ENCODE measurements at regions not wholly inside any gene's neighbourhood (a gene's known extent, or its start where the extent isn't known, plus 50 kb on each side); places are given as distances from the start of the nearest gene placed in this dataset.

- Mint-ChIP-seq H3K36me3 (no peaks in the 10 kb centered on the region), H3K27me3 (ENCODE audit: low read depth in 2 of 2) (no peaks in the 10 kb centered on the region), H3K27ac (no peak overlapping the region), H3K4me3 (no peak overlapping the region), H3K4me1 (no peaks in the 10 kb centered on the region), H3K9me3 (no peaks in the 10 kb centered on the region)
- Histone ChIP-seq H3K27me3 (ENCODE audit: control insufficient read depth, insufficient read depth, low read length) (no peaks in the 10 kb centered on the region), H3K9me3 (ENCODE audit: control insufficient read depth, insufficient read depth, low read length) (no peaks in the 10 kb centered on the region), H3K27ac (ENCODE audit: low read length) (no peak overlapping the region), H3K4me3 (ENCODE audit: low read length) (no peak overlapping the region), H3K36me3 (ENCODE audit: control insufficient read depth, insufficient read depth, low read length) (peaks cover 35% of the 10 kb centered on the region), H3K4me1 (ENCODE audit: control insufficient read depth, insufficient read depth, low read length) (no peaks in the 10 kb centered on the region)
- DNase-seq (peak in 1 of 2 donors; percentile 11), ATAC-seq (peak in 1 of 3 donors; percentile 39)
- TF ChIP-seq CTCF (IDR thresholded peaks at IDR 0.05) = peak; percentile 14
- intact Hi-C loops (cut with micrococcal nuclease) = no loop called here
- 93% methylated on average over 8 of the region's 9 CpGs for WGBS (ENCODE audit: insufficient coverage)
Observed at GRCh38 chr14:71720978-71721624, 211.1 kb upstream of the RGS6 start.

DNA sequence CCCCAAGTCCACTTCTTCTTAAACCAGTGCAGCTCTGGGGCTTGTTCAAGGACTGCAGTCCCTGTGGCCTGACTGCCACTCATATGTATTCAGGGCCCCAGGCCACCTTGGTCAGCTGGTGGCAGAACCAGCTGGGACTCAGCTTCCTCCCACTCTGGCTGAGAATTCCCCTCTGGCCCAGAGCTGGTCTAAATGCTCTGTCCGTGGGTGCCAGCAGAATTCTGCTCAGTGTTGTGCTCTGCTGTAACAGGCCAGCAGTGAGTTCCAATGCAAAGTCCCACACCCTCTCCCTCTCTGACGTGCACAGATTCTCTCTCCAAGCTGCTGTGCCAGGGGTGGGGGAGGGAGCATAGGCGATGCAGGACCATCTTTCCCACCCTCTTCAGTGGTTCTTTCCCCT lies 210.4 kb upstream of the RGS6 start:
- no peaks in the 10 kb centered on the region for H3K27me3 Mint-ChIP-seq (ENCODE audit: low read depth in 2 of 2)
- no peaks in the 10 kb centered on the region for H3K4me1 ChIP-seq (ENCODE audit: control insufficient read depth, insufficient read depth, low read length)
- no peak for TF ChIP-seq CTCF (IDR thresholded peaks at IDR 0.05)
- H3K4me1 Mint-ChIP-seq = no peaks in the 10 kb centered on the region
- no peak overlapping the region for H3K4me3 Mint-ChIP-seq
- no peak overlapping the region for H3K27ac ChIP-seq (ENCODE audit: low read length)
- no peaks in the 10 kb centered on the region for H3K27me3 ChIP-seq (ENCODE audit: control insufficient read depth, insufficient read depth, low read length)
- no peaks in the 10 kb centered on the region for H3K36me3 Mint-ChIP-seq
- no peaks in the 10 kb centered on the region for H3K9me3 Mint-ChIP-seq
- WGBS (ENCODE audit: insufficient coverage) = 96% methylated on average over 3 of the region's 3 CpGs
- H3K27ac Mint-ChIP-seq = no peak overlapping the region
- intact Hi-C loops (cut with micrococcal nuclease) = no loop called here
- no peaks in the 10 kb centered on the region for H3K9me3 ChIP-seq (ENCODE audit: control insufficient read depth, insufficient read depth, low read length)
- no peak for DNase-seq
- H3K36me3 ChIP-seq (ENCODE audit: control insufficient read depth, insufficient read depth, low read length) = peaks cover 35% of the 10 kb centered on the region
- H3K4me3 ChIP-seq (ENCODE audit: low read length) = no peak overlapping the region
- ATAC-seq = no peak

- no peak for TF ChIP-seq CTCF (IDR thresholded peaks at IDR 0.05)
- intact Hi-C loops (cut with micrococcal nuclease) = no loop called here
- Histone ChIP-seq H3K4me1 (ENCODE audit: control insufficient read depth, insufficient read depth, low read length) (no peaks in the 10 kb centered on the region), H3K4me3 (ENCODE audit: low read length) (no peak overlapping the region), H3K36me3 (ENCODE audit: control insufficient read depth, insufficient read depth, low read length) (peaks cover 35% of the 10 kb centered on the region), H3K27ac (ENCODE audit: low read length) (no peak overlapping the region), H3K27me3 (ENCODE audit: control insufficient read depth, insufficient read depth, low read length) (no peaks in the 10 kb centered on the region), H3K9me3 (ENCODE audit: control insufficient read depth, insufficient read depth, low read length) (no peaks in the 10 kb centered on the region)
- WGBS (ENCODE audit: insufficient coverage) = 97% methylated on average over 6 of the region's 6 CpGs
- no peaks in the 10 kb centered on the region for H3K4me1 Mint-ChIP-seq
- no peaks in the 10 kb centered on the region for H3K36me3 Mint-ChIP-seq
- no peak overlapping the region for H3K4me3 Mint-ChIP-seq
- no peak overlapping the region for H3K27ac Mint-ChIP-seq
- no peak for DNase-seq
- no peak for ATAC-seq
- no peaks in the 10 kb centered on the region for H3K9me3 Mint-ChIP-seq
- H3K27me3 Mint-ChIP-seq (ENCODE audit: low read depth in 2 of 2) = no peaks in the 10 kb centered on the region
Observed at GRCh38 chr14:71722885-71723284, 209.3 kb upstream of the RGS6 start.

DNA sequence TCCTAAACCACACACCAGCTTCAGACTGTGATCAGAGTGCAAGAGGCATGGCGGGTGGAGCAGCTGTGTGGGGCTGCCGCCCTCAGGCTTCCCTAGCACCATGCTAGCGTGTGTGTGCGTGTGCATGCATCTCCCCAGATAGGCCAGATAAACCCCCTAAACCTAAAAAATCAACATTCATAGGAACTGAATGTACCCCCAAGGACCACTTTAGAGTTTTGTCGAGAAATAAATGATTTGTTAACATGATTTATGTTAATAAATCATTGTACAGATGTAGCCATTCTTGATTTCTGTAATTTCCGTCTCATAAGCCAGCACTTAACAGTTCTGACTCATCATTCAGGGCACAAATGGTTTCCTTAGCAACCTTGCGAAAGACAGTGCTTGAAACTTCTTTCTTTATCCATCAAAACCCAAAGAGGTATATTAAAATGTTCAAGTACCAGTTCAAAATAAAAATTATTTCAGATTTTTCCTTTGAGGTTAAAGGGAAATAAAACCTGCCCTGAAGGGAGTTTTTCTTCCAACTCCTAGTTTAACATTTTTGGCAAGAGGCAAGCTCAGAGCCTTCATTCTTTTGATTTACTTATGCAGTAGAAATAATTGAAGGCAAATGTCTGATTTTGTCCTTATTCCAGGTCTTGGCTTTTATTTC lies 206.2 kb upstream of the RGS6 start:
- DNase-seq (no peak), ATAC-seq (no peak)
- Histone ChIP-seq H3K4me3 (ENCODE audit: low read length) (no peak overlapping the region), H3K27me3 (ENCODE audit: control insufficient read depth, insufficient read depth, low read length) (no peaks in the 10 kb centered on the region), H3K4me1 (ENCODE audit: control insufficient read depth, insufficient read depth, low read length) (no peaks in the 10 kb centered on the region), H3K9me3 (ENCODE audit: control insufficient read depth, insufficient read depth, low read length) (no peaks in the 10 kb centered on the region), H3K36me3 (ENCODE audit: control insufficient read depth, insufficient read depth, low read length) (peaks cover 45% of the 10 kb centered on the region), H3K27ac (ENCODE audit: low read length) (no peak overlapping the region)
- 89% methylated on average over 6 of the region's 7 CpGs for WGBS (ENCODE audit: insufficient coverage)
- no peak for TF ChIP-seq CTCF (IDR thresholded peaks at IDR 0.05)
- Mint-ChIP-seq H3K4me1 (no peaks in the 10 kb centered on the region), H3K27me3 (ENCODE audit: low read depth in 2 of 2) (no peaks in the 10 kb centered on the region), H3K27ac (no peak overlapping the region), H3K9me3 (no peaks in the 10 kb centered on the region), H3K4me3 (no peak overlapping the region), H3K36me3 (peaks cover 5% of the 10 kb centered on the region)
- intact Hi-C loops (cut with micrococcal nuclease) = no loop called here
